Endothelial cell of umbilical vein (primary cell): ENCODE measurements at regions not wholly inside any gene's neighbourhood (a gene's known extent, or its start where the extent isn't known, plus 50 kb on each side); places are given as distances from the start of the nearest gene placed in this dataset. TPM values are rescaled to one million over a fixed set of nuclear protein-coding genes. Genes with fewer than 3 reads are reported as not detected.

Experiments used
- BruUV-seq: library from RNA; stranded (reverse); fragments of 400-500 nt; replicated peaks from 2 replicates; lab custom pipeline; 2021; lab: Mats Ljungman, UMichigan
- CTCF ChIA-PET: fragments of 300-600, 350-600 bp; sonication (Branson Sonifier 250); formaldehyde crosslinking; loops from one replicate; lab custom pipeline; 2021; ENCODE audit warnings: antibody characterized with exemption, inconsistent platforms; lab: Charles Lee
- POLR2A ChIA-PET: fragments of 300-600, 350-600 bp; sonication (Branson Sonifier 250); formaldehyde crosslinking; loops from one replicate; lab custom pipeline; 2021; ENCODE audit warnings: antibody characterized with exemption, inconsistent platforms; lab: Charles Lee
- DNase-seq: peaks from one replicate; pipeline ENCODE4 v3.0.0-alpha.2; 2011; ENCODE audit warnings: low read depth, low spot score
- FAIRE-seq: peaks from 2 replicates; lab custom pipeline; 2011; peaks lifted over from hg19 to GRCh38; lab: Jason Lieb, UNC
- H2AFZ ChIP-seq: 2 replicates; pipeline ENCODE4 v1.6.0; 2012; ENCODE audit warnings: low read depth, low read length, control low read depth, inconsistent platforms
- H3K27ac ChIP-seq: 2 replicates; pipeline ENCODE4 v1.5.1; 2011; ENCODE audit warnings: low read depth, mild to moderate bottlenecking, control low read depth, low read length, moderate library complexity; ENCODE audit not compliant: insufficient read depth
- H3K27me3 ChIP-seq, 2 experiments: 2 replicates each; pipeline versions ENCODE4 v1.6.0 to v1.6.1; 2011; ENCODE audit warnings: low read length in 2 of 2, mixed read lengths in 1 of 2; ENCODE audit not compliant: control insufficient read depth in 2 of 2, insufficient read depth in 2 of 2
- H3K36me3 ChIP-seq, 2 experiments: 2 replicates in 1 of 2; 3 replicates in 1 of 2; pipeline ENCODE4 v1.5.1; 2011; ENCODE audit warnings: low read length in 2 of 2, mild to moderate bottlenecking in 1 of 2, moderate library complexity in 1 of 2; ENCODE audit not compliant: control insufficient read depth in 2 of 2, insufficient read depth in 2 of 2; ENCODE audit errors: extremely low read depth in 1 of 2
- H3K4me1 ChIP-seq: 3 replicates; pipeline ENCODE4 v1.5.1; 2011; ENCODE audit warnings: mild to moderate bottlenecking, low read length; ENCODE audit not compliant: control insufficient read depth, insufficient read depth; ENCODE audit errors: extremely low read depth
- H3K4me2 ChIP-seq: 2 replicates; pipeline ENCODE4 v1.6.1; 2011; ENCODE audit warnings: low read length, control low read depth, mixed read lengths; ENCODE audit not compliant: insufficient read depth
- H3K4me3 ChIP-seq, 3 experiments: fragments of 200-600 bp in 1 of 3; sonication (generic), shearing (Covaris generic) in 1 of 3; replicated peaks in 1 of 3; 2 replicates each; pipeline ENCODE4 v1.5.1; 2011 to 2016; ENCODE audit warnings: control low read depth in 3 of 3, low read length in 3 of 3, mild to moderate bottlenecking in 2 of 3, inconsistent platforms in 1 of 3, low read depth in 1 of 3, moderate library complexity in 1 of 3; ENCODE audit not compliant: insufficient read depth in 1 of 3
- H3K79me2 ChIP-seq: 2 replicates; pipeline ENCODE4 v1.6.0; 2012; ENCODE audit warnings: low read length, inconsistent platforms; ENCODE audit not compliant: control insufficient read depth, insufficient read depth
- H3K9ac ChIP-seq: replicated peaks from 2 replicates; pipeline ENCODE3; 2011; ENCODE audit warnings: low read length, control low read depth; ENCODE audit not compliant: insufficient read depth; ENCODE audit errors: extremely low read depth
- H3K9me1 ChIP-seq: replicated peaks from 3 replicates; pipeline ENCODE4 v1.6.0; 2011; ENCODE audit warnings: mild to moderate bottlenecking, low read length; ENCODE audit not compliant: control insufficient read depth, insufficient read depth; ENCODE audit errors: extremely low read depth
- H3K9me3 ChIP-seq: replicated peaks from 2 replicates; pipeline ENCODE4 v1.5.1; 2012; ENCODE audit warnings: low read length, inconsistent platforms; ENCODE audit not compliant: control insufficient read depth, insufficient read depth
- H4K20me1 ChIP-seq: replicated peaks from 2 replicates; pipeline ENCODE3; 2011; ENCODE audit warnings: mild to moderate bottlenecking, low read length; ENCODE audit not compliant: control insufficient read depth, insufficient read depth; ENCODE audit errors: extremely low read depth
- EZH2 ChIP-seq: IDR thresholded peaks from 2 replicates; pipeline ENCODE4 v1.6.1; 2012; ENCODE audit warnings: borderline replicate concordance, low read depth, mild to moderate bottlenecking, moderate library complexity, low read length, inconsistent platforms; ENCODE audit not compliant: severe bottlenecking
- FOS ChIP-seq: IDR thresholded peaks from 2 replicates; pipeline ENCODE4 v1.6.1; 2011; ENCODE audit warnings: mild to moderate bottlenecking, low read length, moderate library complexity, borderline replicate concordance; ENCODE audit not compliant: insufficient read depth
- GATA2 ChIP-seq: IDR thresholded peaks from 2 replicates; pipeline ENCODE4 v1.7.0; 2011; ENCODE audit warnings: low read depth, mild to moderate bottlenecking, moderate library complexity, mixed read lengths, low read length; ENCODE audit not compliant: insufficient read length, insufficient read depth
- JUN ChIP-seq: IDR thresholded peaks from 2 replicates; pipeline ENCODE4 v1.6.1; 2011; ENCODE audit warnings: borderline replicate concordance, low read depth; ENCODE audit not compliant: insufficient read length, insufficient read depth
- MYC ChIP-seq: IDR thresholded peaks from one replicate; pipeline ENCODE4 v1.6.1; 2011; ENCODE audit warnings: mild to moderate bottlenecking, low read depth, low read length
- POLR2A ChIP-seq: IDR thresholded peaks from 2 replicates; pipeline ENCODE4 v1.6.1; 2012; ENCODE audit warnings: low read depth, mild to moderate bottlenecking, control low read depth, low read length
- POLR2AphosphoS5 ChIP-seq: IDR thresholded peaks from 2 replicates; pipeline ENCODE4 v1.6.1; 2012; ENCODE audit warnings: low read depth, mild to moderate bottlenecking, control low read depth, low read length, moderate library complexity; ENCODE audit not compliant: insufficient read depth
- dilution Hi-C: fragments of 300-500 bp; cut with MboI; formaldehyde crosslinking; loops from one replicate; pipeline ENCODE4 v1.15.0; 2019; ENCODE audit warnings: low sequenced_read_pairs; ENCODE audit not compliant: extremely low pct_ligation_motif_present
- intact Hi-C: fragments of 100-400 bp; cut with micrococcal nuclease; formaldehyde crosslinking; loops from one replicate; pipeline ENCODE4 v1.10.0; 2022
- small RNA-seq: library from RNA; depleted of rRNA; stranded (forward); fragments of <200 nt; gene quantifications from one replicate; pipeline ENCODE3, GENCODE V24; 2012; ENCODE audit warnings: low replicate concordance, low read depth; ENCODE audit not compliant: insufficient read depth, insufficient read length
- TF ChIP-seq, protein P1 (sequence below): IDR thresholded peaks from 2 replicates; pipeline ENCODE4 v1.6.1; 2011; ENCODE audit not compliant: insufficient read depth, insufficient read length
- TF ChIP-seq, protein P2 (sequence below), 2 donors: IDR thresholded peaks; 1 replicate in 1 of 2; 2 replicates in 1 of 2; pipeline ENCODE4 v1.5.1; 2011; ENCODE audit warnings: low read length in 2 of 2, mild to moderate bottlenecking in 2 of 2, moderate library complexity in 2 of 2, control low read depth in 1 of 2, inconsistent platforms in 1 of 2, low read depth in 1 of 2; ENCODE audit not compliant: insufficient read depth in 1 of 2; ENCODE audit errors: extremely low read depth in 1 of 2

DNA sequence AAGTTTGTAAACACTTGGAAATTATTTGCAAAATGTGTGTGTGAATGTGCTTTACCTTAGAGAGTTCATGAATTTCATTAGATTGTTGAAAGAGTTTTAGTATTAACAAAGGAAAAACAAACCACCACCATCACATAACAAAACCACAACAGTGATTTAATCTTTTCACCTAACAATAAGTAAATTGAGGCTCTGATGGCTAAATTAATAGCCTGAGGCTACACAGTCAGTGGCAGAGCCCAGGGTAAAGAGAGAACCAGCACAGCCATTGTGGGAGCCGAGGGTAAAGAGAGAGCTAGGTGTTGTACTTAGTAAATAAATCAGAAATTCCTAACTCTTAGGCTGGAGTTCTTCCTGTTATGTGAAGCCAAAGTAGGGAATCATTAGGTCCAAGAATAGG, 51.2 kb upstream of the CAPRIN2 start:
- TF ChIP-seq POLR2AphosphoS5 (no peak), POLR2A (no peak), JUN (no peak), FOS (no peak), GATA2 (no peak), MYC (no peak), EZH2 (no peak)
- TF ChIP-seq, protein P1, sequence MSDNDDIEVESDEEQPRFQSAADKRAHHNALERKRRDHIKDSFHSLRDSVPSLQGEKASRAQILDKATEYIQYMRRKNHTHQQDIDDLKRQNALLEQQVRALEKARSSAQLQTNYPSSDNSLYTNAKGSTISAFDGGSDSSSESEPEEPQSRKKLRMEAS: no peak
- TF ChIP-seq, protein P2, sequence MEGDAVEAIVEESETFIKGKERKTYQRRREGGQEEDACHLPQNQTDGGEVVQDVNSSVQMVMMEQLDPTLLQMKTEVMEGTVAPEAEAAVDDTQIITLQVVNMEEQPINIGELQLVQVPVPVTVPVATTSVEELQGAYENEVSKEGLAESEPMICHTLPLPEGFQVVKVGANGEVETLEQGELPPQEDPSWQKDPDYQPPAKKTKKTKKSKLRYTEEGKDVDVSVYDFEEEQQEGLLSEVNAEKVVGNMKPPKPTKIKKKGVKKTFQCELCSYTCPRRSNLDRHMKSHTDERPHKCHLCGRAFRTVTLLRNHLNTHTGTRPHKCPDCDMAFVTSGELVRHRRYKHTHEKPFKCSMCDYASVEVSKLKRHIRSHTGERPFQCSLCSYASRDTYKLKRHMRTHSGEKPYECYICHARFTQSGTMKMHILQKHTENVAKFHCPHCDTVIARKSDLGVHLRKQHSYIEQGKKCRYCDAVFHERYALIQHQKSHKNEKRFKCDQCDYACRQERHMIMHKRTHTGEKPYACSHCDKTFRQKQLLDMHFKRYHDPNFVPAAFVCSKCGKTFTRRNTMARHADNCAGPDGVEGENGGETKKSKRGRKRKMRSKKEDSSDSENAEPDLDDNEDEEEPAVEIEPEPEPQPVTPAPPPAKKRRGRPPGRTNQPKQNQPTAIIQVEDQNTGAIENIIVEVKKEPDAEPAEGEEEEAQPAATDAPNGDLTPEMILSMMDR (IDR thresholded peaks at IDR 0.05; ENCODE audit: extremely low read depth in 1 of 2, insufficient read depth in 1 of 2, low read depth in 1 of 2, low read length in 2 of 2): no peak
- no peaks in the 10 kb centered on the region for H3K27me3 ChIP-seq
- H3K27ac ChIP-seq: no peak overlapping the region
- no peaks in the 10 kb centered on the region for H4K20me1 ChIP-seq
- FAIRE-seq (no peak), DNase-seq (no peak)
- POLR2A ChIA-PET: no interaction called here
- H3K36me3 ChIP-seq: no peaks in the 10 kb centered on the region
- CTCF ChIA-PET: interaction anchor here (1.0 to 4.0 kb wide), 7 partner anchors 10 to 1285 kb away, joined by 3 to 26 read pairs (median 7); partner anchors contain the start of genes CAPRIN2 and IPO8
- no peak overlapping the region for H3K4me2 ChIP-seq
- H2AFZ ChIP-seq: no peak overlapping the region
- no TSS peak for BruUV-seq
- H3K4me1 ChIP-seq: no peaks in the 10 kb centered on the region
- H3K9ac ChIP-seq: no peak overlapping the region
- dilution Hi-C loops: no loop called here
- no peak overlapping the region for H3K4me3 ChIP-seq
- H3K9me1 ChIP-seq: no peaks in the 10 kb centered on the region
- H3K9me3 ChIP-seq: no peaks in the 10 kb centered on the region
- H3K79me2 ChIP-seq: no peaks in the 10 kb centered on the region
- intact Hi-C loops: loop anchor here (2.0 to 5.0 kb wide), 4 partner anchors 79 to 1024 kb away; partner anchors contain the start of gene TMTC1

Small RNA genes lying in the stretch of these regions (small RNA-seq; reads per million reads assigned to genes)
- gene PPIAP44: not detected
